B cell (primary cell): ENCODE measurements at regions not wholly inside any gene's neighbourhood (a gene's known extent, or its start where the extent isn't known, plus 50 kb on each side); places are given as distances from the start of the nearest gene placed in this dataset.

Experiments used
- ATAC-seq: fragments of 200-7000 bp; cut with Tn5 transposase; one replicate; pipeline ENCODE4 v1.10.0; 2021; ENCODE audit warnings: low read depth, mild to moderate bottlenecking, moderate number of reproducible peaks, moderate library complexity
- CTCF ChIA-PET: fragments of 350-600 bp; sonication (Branson Sonifier 250); formaldehyde crosslinking; loops from one replicate; lab custom pipeline; 2021; ENCODE audit warnings: antibody characterized with exemption, inconsistent platforms; lab: Charles Lee
- POLR2A ChIA-PET: fragments of 350-600 bp; sonication (Branson Sonifier 250); formaldehyde crosslinking; loops from one replicate; lab custom pipeline; 2021; ENCODE audit warnings: antibody characterized with exemption; lab: Charles Lee
- DNase-seq: peaks from one replicate; pipeline ENCODE4 v3.0.0; 2013
- H2AFZ ChIP-seq: 2 replicates; pipeline ENCODE4 v1.6.1; 2012; ENCODE audit warnings: mild to moderate bottlenecking, low read depth, low read length; ENCODE audit not compliant: insufficient read depth, poor library complexity, severe bottlenecking
- H3K27ac ChIP-seq, 2 donors: 1 replicate in 1 of 2; 2 replicates in 1 of 2; pipeline ENCODE4 v1.5.1; 2012 to 2013; ENCODE audit warnings: low read length in 2 of 2, mild to moderate bottlenecking in 2 of 2, moderate library complexity in 1 of 2
- H3K27me3 ChIP-seq, 4 experiments: fragments of 200-600 bp in 1 of 4; sonication (generic) in 1 of 4; replicated peaks in 1 of 4; 1 replicate in 2 of 4; 2 replicates in 2 of 4; pipeline versions ENCODE4 v1.6.1 to v1.7.0; 2013 to 2016; ENCODE audit warnings: low read length in 3 of 4, mild to moderate bottlenecking in 2 of 4, mixed read lengths in 1 of 4, moderate library complexity in 1 of 4; ENCODE audit not compliant: insufficient read depth in 4 of 4, control insufficient read depth in 3 of 4; ENCODE audit errors: control extremely low read depth in 1 of 4
- H3K36me3 ChIP-seq, 2 experiments: replicated peaks in 1 of 2; 1 replicate in 1 of 2; 2 replicates in 1 of 2; pipeline versions ENCODE4 v1.6.1 to v1.7.1; 2013; ENCODE audit warnings: low read length in 1 of 2; ENCODE audit not compliant: insufficient read depth in 2 of 2, control insufficient read depth in 1 of 2; ENCODE audit errors: control extremely low read depth in 1 of 2, extremely low read depth in 1 of 2
- H3K4me1 ChIP-seq, 2 donors: fragments of 200-600 bp in 1 of 2; sonication (generic) in 1 of 2; 1 replicate in 1 of 2; 2 replicates in 1 of 2; pipeline versions ENCODE4 v1.5.1 to v1.6.1; 2013 to 2017; ENCODE audit warnings: low read length in 2 of 2; ENCODE audit not compliant: control insufficient read depth in 2 of 2, insufficient read depth in 2 of 2
- H3K4me2 ChIP-seq: replicated peaks from 2 replicates; pipeline ENCODE3; 2012; ENCODE audit warnings: mild to moderate bottlenecking, low read depth, low read length; ENCODE audit not compliant: poor library complexity, severe bottlenecking
- H3K4me3 ChIP-seq, 5 experiments: fragments of 200-600 bp in 1 of 5; sonication (generic) in 1 of 5; 1 replicate in 3 of 5; 2 replicates in 2 of 5; pipeline versions ENCODE4 v1.5.1 to v1.7.0; 2011 to 2016; ENCODE audit warnings: low read length in 4 of 5, mild to moderate bottlenecking in 4 of 5, low read depth in 2 of 5, control low read depth in 1 of 5, moderate library complexity in 1 of 5; ENCODE audit not compliant: insufficient read depth in 1 of 5; ENCODE audit errors: control extremely low read depth in 1 of 5, extremely low read depth in 1 of 5
- H3K79me2 ChIP-seq: fragments of 200-600 bp; sonication (generic); one replicate; pipeline ENCODE4 v1.6.0; 2016; ENCODE audit warnings: low read length; ENCODE audit not compliant: control insufficient read depth, insufficient read depth
- H3K9ac ChIP-seq: fragments of 200-600 bp; sonication (generic); 2 replicates; pipeline ENCODE4 v1.6.1; 2017; ENCODE audit warnings: mild to moderate bottlenecking, low read length, moderate library complexity
- H3K9me3 ChIP-seq, 3 donors: one replicate each; pipeline versions ENCODE4 v1.6.1 to v1.7.1; 2013; ENCODE audit warnings: low read length in 2 of 3; ENCODE audit not compliant: control insufficient read depth in 2 of 3, insufficient read depth in 1 of 3; ENCODE audit errors: control extremely low read depth in 1 of 3
- H4K20me1 ChIP-seq: 2 replicates; pipeline ENCODE4 v1.6.0; 2012; ENCODE audit warnings: mild to moderate bottlenecking, low read length; ENCODE audit not compliant: insufficient read depth, control insufficient read depth, poor library complexity, severe bottlenecking
- H3K27ac Mint-ChIP-seq: one replicate; pipeline ENCODE4 v1.8.0; 2021; ENCODE audit warnings: mixed read lengths
- H3K27me3 Mint-ChIP-seq: one replicate; pipeline ENCODE4 v1.8.0; 2021; ENCODE audit warnings: mixed read lengths
- H3K4me1 Mint-ChIP-seq: one replicate; pipeline ENCODE4 v1.8.0; 2021; ENCODE audit warnings: mixed read lengths
- H3K4me3 Mint-ChIP-seq: one replicate; pipeline ENCODE4 v1.8.0; 2021; ENCODE audit warnings: mixed read lengths
- H3K9me3 Mint-ChIP-seq: one replicate; pipeline ENCODE4 v1.8.0; 2022; ENCODE audit warnings: mixed read lengths; ENCODE audit not compliant: insufficient read depth
- EZH2 ChIP-seq: IDR thresholded peaks from 2 replicates; pipeline ENCODE4 v1.6.1; 2012; ENCODE audit warnings: borderline replicate concordance, low read depth, mild to moderate bottlenecking, moderate library complexity, low read length; ENCODE audit not compliant: insufficient read depth, poor library complexity, severe bottlenecking
- WGBS: methylation state at CpG from one replicate; pipeline ENCODE4 v1.1.5; 2013; ENCODE audit warnings: missing lambda C conversion rate; ENCODE audit not compliant: insufficient coverage; 5-methylcytosine and 5-hydroxymethylcytosine counted together
- intact Hi-C: fragments of 100-400 bp; cut with micrococcal nuclease; formaldehyde crosslinking; loops from one replicate; pipeline ENCODE4 v1.10.0; 2022
- TF ChIP-seq, protein P1 (sequence below): fragments of 200-600 bp; IDR thresholded peaks from one replicate; pipeline ENCODE4 v1.8.0; 2022; ENCODE audit warnings: antibody characterized with exemption, mild to moderate bottlenecking

DNA sequence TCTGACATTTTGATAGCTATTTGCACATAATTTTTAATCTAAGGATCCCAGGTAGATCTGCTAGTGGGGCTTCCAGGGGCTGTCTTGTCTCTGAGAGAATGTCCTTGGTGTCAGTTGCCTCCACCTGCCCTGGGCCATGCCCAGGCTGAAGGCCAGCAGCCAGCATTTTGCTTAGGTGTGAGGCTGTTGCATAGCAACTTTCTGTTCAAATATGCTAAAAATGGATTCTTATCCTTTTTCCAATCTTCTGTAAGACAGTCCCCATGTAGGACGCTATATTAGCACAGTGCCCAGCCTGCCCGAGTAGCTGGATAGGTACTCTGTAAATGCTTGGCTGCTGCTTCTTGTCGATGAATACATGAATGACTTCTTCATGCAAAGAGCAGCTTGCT, 62.5 kb upstream of the CITED2 start:
- TF ChIP-seq, protein P1, sequence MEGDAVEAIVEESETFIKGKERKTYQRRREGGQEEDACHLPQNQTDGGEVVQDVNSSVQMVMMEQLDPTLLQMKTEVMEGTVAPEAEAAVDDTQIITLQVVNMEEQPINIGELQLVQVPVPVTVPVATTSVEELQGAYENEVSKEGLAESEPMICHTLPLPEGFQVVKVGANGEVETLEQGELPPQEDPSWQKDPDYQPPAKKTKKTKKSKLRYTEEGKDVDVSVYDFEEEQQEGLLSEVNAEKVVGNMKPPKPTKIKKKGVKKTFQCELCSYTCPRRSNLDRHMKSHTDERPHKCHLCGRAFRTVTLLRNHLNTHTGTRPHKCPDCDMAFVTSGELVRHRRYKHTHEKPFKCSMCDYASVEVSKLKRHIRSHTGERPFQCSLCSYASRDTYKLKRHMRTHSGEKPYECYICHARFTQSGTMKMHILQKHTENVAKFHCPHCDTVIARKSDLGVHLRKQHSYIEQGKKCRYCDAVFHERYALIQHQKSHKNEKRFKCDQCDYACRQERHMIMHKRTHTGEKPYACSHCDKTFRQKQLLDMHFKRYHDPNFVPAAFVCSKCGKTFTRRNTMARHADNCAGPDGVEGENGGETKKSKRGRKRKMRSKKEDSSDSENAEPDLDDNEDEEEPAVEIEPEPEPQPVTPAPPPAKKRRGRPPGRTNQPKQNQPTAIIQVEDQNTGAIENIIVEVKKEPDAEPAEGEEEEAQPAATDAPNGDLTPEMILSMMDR = no peak
- no peak for TF ChIP-seq EZH2
- no peak overlapping the region for H2AFZ ChIP-seq
- H3K4me2 ChIP-seq = no peak overlapping the region
- no peaks in the 10 kb centered on the region for H3K9me3 ChIP-seq
- H3K9ac ChIP-seq = no peak overlapping the region
- DNase-seq = no peak
- H3K27ac ChIP-seq = no peak overlapping the region
- POLR2A ChIA-PET = no interaction called here
- no peaks in the 10 kb centered on the region for H4K20me1 ChIP-seq
- Mint-ChIP-seq H3K4me3 (no peak overlapping the region), H3K4me1 (peaks cover 7% of the 10 kb centered on the region), H3K9me3 (no peaks in the 10 kb centered on the region), H3K27me3 (no peaks in the 10 kb centered on the region), H3K27ac (no peak overlapping the region)
- intact Hi-C loops = no loop called here
- H3K27me3 ChIP-seq = no peaks in the 10 kb centered on the region
- H3K79me2 ChIP-seq = no peaks in the 10 kb centered on the region
- peaks cover 4% of the 10 kb centered on the region in 2 donors for H3K4me1 ChIP-seq
- WGBS = no CpG with 5 or more reads among the region's 3 CpGs
- no peaks in the 10 kb centered on the region for H3K36me3 ChIP-seq
- ATAC-seq = no peak
- H3K4me3 ChIP-seq = no peak overlapping the region
- CTCF ChIA-PET = no interaction called here

DNA sequence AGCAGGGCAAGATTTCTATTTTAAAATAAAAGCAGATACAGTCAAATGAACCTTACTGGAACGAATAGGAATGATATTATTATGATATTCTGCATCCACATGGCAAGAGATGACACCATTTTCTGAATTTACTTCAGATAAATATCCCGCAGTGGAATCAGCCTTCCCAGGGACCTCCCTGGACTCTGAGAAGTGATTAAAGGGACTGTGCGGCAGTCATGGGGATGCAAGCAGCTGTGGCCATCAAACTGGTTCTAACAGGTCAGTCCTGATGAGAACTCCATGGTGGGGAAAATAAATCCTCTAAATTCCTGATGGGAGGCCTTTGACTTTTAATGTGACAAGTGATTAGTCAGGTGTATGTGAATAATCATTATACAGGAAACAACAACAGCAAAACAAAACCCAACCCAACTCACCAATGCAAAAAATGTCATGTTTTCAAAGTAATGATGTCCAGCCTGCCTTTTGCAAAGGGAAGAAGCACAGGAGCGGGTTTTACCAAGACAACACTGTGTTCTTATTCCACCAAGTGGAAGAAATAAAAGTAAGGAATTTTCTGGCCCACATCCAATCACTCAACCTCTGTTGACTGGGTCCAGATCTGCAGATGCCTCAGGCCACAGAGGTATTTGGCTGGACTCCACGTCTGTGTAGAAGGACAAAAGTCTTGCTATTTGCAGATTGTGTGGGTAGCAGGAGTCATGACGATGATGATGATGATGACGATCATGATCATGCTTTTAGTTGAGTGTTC, 61.9 kb upstream of the CITED2 start:
- ChIA-PET POLR2A (no interaction called here), CTCF (no interaction called here)
- Mint-ChIP-seq H3K4me1 (peaks cover 7% of the 10 kb centered on the region), H3K9me3 (peaks cover 2% of the 10 kb centered on the region), H3K27me3 (no peaks in the 10 kb centered on the region), H3K4me3 (no peak overlapping the region), H3K27ac (no peak overlapping the region)
- no peak overlapping the region for H3K9ac ChIP-seq
- H3K4me3 ChIP-seq = no peak overlapping the region
- no peaks in the 10 kb centered on the region for H4K20me1 ChIP-seq
- intact Hi-C loops = no loop called here
- no peak overlapping the region for H2AFZ ChIP-seq
- no peak overlapping the region for H3K27ac ChIP-seq
- H3K4me1 ChIP-seq = peaks cover 4% of the 10 kb centered on the region in 2 donors
- peaks cover 0 to 5% (median 0%) of the 10 kb centered on the region in 3 donors for H3K9me3 ChIP-seq
- H3K36me3 ChIP-seq = no peaks in the 10 kb centered on the region
- WGBS = 90% methylated on average over 2 of the region's 7 CpGs
- DNase-seq = no peak
- H3K27me3 ChIP-seq = no peaks in the 10 kb centered on the region
- no peak for ATAC-seq
- H3K79me2 ChIP-seq = no peaks in the 10 kb centered on the region
- H3K4me2 ChIP-seq = no peak overlapping the region
- TF ChIP-seq, protein P1 = no peak
- TF ChIP-seq EZH2 = no peak
